ENCODE measurements at regions not wholly inside any gene's neighbourhood (a gene's known extent, or its start where the extent isn't known, plus 50 kb on each side); places are given as distances from the start of the nearest gene placed in this dataset.

GRCh38 chr17:54235571-54235970, 412.8 kb downstream of the KIF2B start:
- no peak overlapping the region for H3K4me3 ChIP-seq
- no peak for TF ChIP-seq EZH2 (IDR thresholded peaks at IDR 0.05)
- no peak for TF ChIP-seq FOXP2 (optimal IDR thresholded peaks at IDR 0.05; ENCODE audit: control extremely low read depth, extremely low read length, insufficient read depth)
- no peak for TF ChIP-seq POLR2AphosphoS5 (IDR thresholded peaks at IDR 0.05; ENCODE audit: borderline replicate concordance, low read depth, low read length)
- H3K27ac ChIP-seq, result no peak overlapping the region
- no peak overlapping the region for H3K9ac ChIP-seq (ENCODE audit: insufficient read length)
- H3K36me3 ChIP-seq (ENCODE audit: insufficient read depth, low read length), result no peaks in the 10 kb centered on the region
- no peak for DNase-seq (ENCODE audit: low read depth, low spot score)
- H3K9me3 ChIP-seq (ENCODE audit: low read depth, low read length), result no peaks in the 10 kb centered on the region

GRCh38 chr17:54237911-54238515, 415.3 kb downstream of the KIF2B start:
- no peaks in the 10 kb centered on the region for H3K9me3 ChIP-seq (ENCODE audit: low read depth, low read length)
- no peak overlapping the region for H3K4me3 ChIP-seq
- TF ChIP-seq EZH2 (IDR thresholded peaks at IDR 0.05), result no peak
- no peak for TF ChIP-seq POLR2AphosphoS5 (IDR thresholded peaks at IDR 0.05; ENCODE audit: borderline replicate concordance, low read depth, low read length)
- TF ChIP-seq FOXP2 (optimal IDR thresholded peaks at IDR 0.05; ENCODE audit: control extremely low read depth, extremely low read length, insufficient read depth), result no peak
- H3K27ac ChIP-seq, result no peak overlapping the region
- H3K9ac ChIP-seq (ENCODE audit: insufficient read length), result no peak overlapping the region
- H3K36me3 ChIP-seq (ENCODE audit: insufficient read depth, low read length), result no peaks in the 10 kb centered on the region
- DNase-seq (ENCODE audit: low read depth, low spot score), result no peak

GRCh38 chr17:54239291-54239690, 416.6 kb downstream of the KIF2B start:
- DNase-seq (ENCODE audit: low read depth, low spot score), result no peak
- Histone ChIP-seq H3K9ac (ENCODE audit: insufficient read length) (no peak overlapping the region), H3K36me3 (ENCODE audit: insufficient read depth, low read length) (no peaks in the 10 kb centered on the region), H3K27ac (no peak overlapping the region), H3K9me3 (ENCODE audit: low read depth, low read length) (no peaks in the 10 kb centered on the region), H3K4me3 (no peak overlapping the region)
- TF ChIP-seq EZH2 (IDR thresholded peaks at IDR 0.05) (no peak), POLR2AphosphoS5 (IDR thresholded peaks at IDR 0.05; ENCODE audit: borderline replicate concordance, low read depth, low read length) (no peak), FOXP2 (optimal IDR thresholded peaks at IDR 0.05; ENCODE audit: control extremely low read depth, extremely low read length, insufficient read depth) (no peak)

GRCh38 chr17:54255696-54256095, 433.0 kb downstream of the KIF2B start:
- TF ChIP-seq POLR2AphosphoS5 (IDR thresholded peaks at IDR 0.05; ENCODE audit: borderline replicate concordance, low read depth, low read length) (no peak), EZH2 (IDR thresholded peaks at IDR 0.05) (no peak), FOXP2 (optimal IDR thresholded peaks at IDR 0.05; ENCODE audit: control extremely low read depth, extremely low read length, insufficient read depth) (no peak)
- no peak for DNase-seq (ENCODE audit: low read depth, low spot score)
- no peak overlapping the region for H3K9ac ChIP-seq (ENCODE audit: insufficient read length)
- no peak overlapping the region for H3K4me3 ChIP-seq
- H3K9me3 ChIP-seq (ENCODE audit: low read depth, low read length), result no peaks in the 10 kb centered on the region
- H3K27ac ChIP-seq, result no peak overlapping the region
- no peaks in the 10 kb centered on the region for H3K36me3 ChIP-seq (ENCODE audit: insufficient read depth, low read length)

- TF ChIP-seq FOXP2 (optimal IDR thresholded peaks at IDR 0.05; ENCODE audit: control extremely low read depth, extremely low read length, insufficient read depth) (no peak), EZH2 (IDR thresholded peaks at IDR 0.05) (no peak), POLR2AphosphoS5 (IDR thresholded peaks at IDR 0.05; ENCODE audit: borderline replicate concordance, low read depth, low read length) (no peak)
- DNase-seq (ENCODE audit: low read depth, low spot score), result no peak
- Histone ChIP-seq H3K9me3 (ENCODE audit: low read depth, low read length) (no peaks in the 10 kb centered on the region), H3K36me3 (ENCODE audit: insufficient read depth, low read length) (no peaks in the 10 kb centered on the region), H3K9ac (ENCODE audit: insufficient read length) (no peak overlapping the region), H3K4me3 (no peak overlapping the region), H3K27ac (no peak overlapping the region)
These were observed 433.7 kb downstream of the KIF2B start for GRCh38 chr17:54256401-54256929.

GRCh38 chr17:54257440-54257839, 434.7 kb downstream of the KIF2B start:
- no peak overlapping the region for H3K27ac ChIP-seq
- no peaks in the 10 kb centered on the region for H3K36me3 ChIP-seq (ENCODE audit: insufficient read depth, low read length)
- no peak for DNase-seq (ENCODE audit: low read depth, low spot score)
- H3K9me3 ChIP-seq (ENCODE audit: low read depth, low read length), result no peaks in the 10 kb centered on the region
- H3K9ac ChIP-seq (ENCODE audit: insufficient read length), result no peak overlapping the region
- H3K4me3 ChIP-seq, result no peak overlapping the region
- TF ChIP-seq POLR2AphosphoS5 (IDR thresholded peaks at IDR 0.05; ENCODE audit: borderline replicate concordance, low read depth, low read length), result no peak
- TF ChIP-seq FOXP2 (optimal IDR thresholded peaks at IDR 0.05; ENCODE audit: control extremely low read depth, extremely low read length, insufficient read depth), result no peak
- no peak for TF ChIP-seq EZH2 (IDR thresholded peaks at IDR 0.05)

GRCh38 chr17:54259476-54259875, 436.7 kb downstream of the KIF2B start:
- Histone ChIP-seq H3K9ac (ENCODE audit: insufficient read length) (no peak overlapping the region), H3K4me3 (no peak overlapping the region), H3K36me3 (ENCODE audit: insufficient read depth, low read length) (no peaks in the 10 kb centered on the region), H3K27ac (no peak overlapping the region), H3K9me3 (ENCODE audit: low read depth, low read length) (no peaks in the 10 kb centered on the region)
- DNase-seq (ENCODE audit: low read depth, low spot score), result no peak
- TF ChIP-seq EZH2 (IDR thresholded peaks at IDR 0.05), result no peak
- TF ChIP-seq POLR2AphosphoS5 (IDR thresholded peaks at IDR 0.05; ENCODE audit: borderline replicate concordance, low read depth, low read length), result no peak
- no peak for TF ChIP-seq FOXP2 (optimal IDR thresholded peaks at IDR 0.05; ENCODE audit: control extremely low read depth, extremely low read length, insufficient read depth)

- DNase-seq (ENCODE audit: low read depth, low spot score), result no peak
- TF ChIP-seq FOXP2 (optimal IDR thresholded peaks at IDR 0.05; ENCODE audit: control extremely low read depth, extremely low read length, insufficient read depth) (no peak), EZH2 (IDR thresholded peaks at IDR 0.05) (no peak), POLR2AphosphoS5 (IDR thresholded peaks at IDR 0.05; ENCODE audit: borderline replicate concordance, low read depth, low read length) (no peak)
- Histone ChIP-seq H3K36me3 (ENCODE audit: insufficient read depth, low read length) (no peaks in the 10 kb centered on the region), H3K9me3 (ENCODE audit: low read depth, low read length) (no peaks in the 10 kb centered on the region), H3K4me3 (no peak overlapping the region), H3K9ac (ENCODE audit: insufficient read length) (no peak overlapping the region), H3K27ac (no peak overlapping the region)
These were observed 438.7 kb downstream of the KIF2B start for GRCh38 chr17:54261465-54261864.

GRCh38 chr17:54269881-54270280, 447.2 kb downstream of the KIF2B start:
- no peak overlapping the region for H3K4me3 ChIP-seq
- DNase-seq (ENCODE audit: low read depth, low spot score), result no peak
- no peaks in the 10 kb centered on the region for H3K36me3 ChIP-seq (ENCODE audit: insufficient read depth, low read length)
- H3K27ac ChIP-seq, result no peak overlapping the region
- no peaks in the 10 kb centered on the region for H3K9me3 ChIP-seq (ENCODE audit: low read depth, low read length)
- no peak overlapping the region for H3K9ac ChIP-seq (ENCODE audit: insufficient read length)
- no peak for TF ChIP-seq FOXP2 (optimal IDR thresholded peaks at IDR 0.05; ENCODE audit: control extremely low read depth, extremely low read length, insufficient read depth)
- TF ChIP-seq POLR2AphosphoS5 (IDR thresholded peaks at IDR 0.05; ENCODE audit: borderline replicate concordance, low read depth, low read length), result no peak
- TF ChIP-seq EZH2 (IDR thresholded peaks at IDR 0.05), result no peak

All from SK-N-MC (cell line).